ENCODE measurements at regions not wholly inside any gene's neighbourhood (a gene's known extent, or its start where the extent isn't known, plus 50 kb on each side); places are given as distances from the start of the nearest gene placed in this dataset.

- no peaks in the 10 kb centered on the region for H3K4me1 ChIP-seq (ENCODE audit: low read depth, poor library complexity, severe bottlenecking)
- no peaks in the 10 kb centered on the region for H3K27me3 ChIP-seq (ENCODE audit: insufficient read depth, low read depth)
- H3K36me3 ChIP-seq (ENCODE audit: insufficient read depth) = no peaks in the 10 kb centered on the region
- H3K4me3 ChIP-seq (IDR thresholded peaks at IDR 0.05; ENCODE audit: insufficient read depth, low read depth, low read length) = no peak overlapping the region
- no peak overlapping the region for H3K4me2 ChIP-seq
- H4K20me1 ChIP-seq (ENCODE audit: insufficient read depth) = no peaks in the 10 kb centered on the region
- H3K27ac ChIP-seq = no peak overlapping the region
- no peak overlapping the region for H2AFZ ChIP-seq (ENCODE audit: low read depth)
- TF ChIP-seq, protein P1, sequence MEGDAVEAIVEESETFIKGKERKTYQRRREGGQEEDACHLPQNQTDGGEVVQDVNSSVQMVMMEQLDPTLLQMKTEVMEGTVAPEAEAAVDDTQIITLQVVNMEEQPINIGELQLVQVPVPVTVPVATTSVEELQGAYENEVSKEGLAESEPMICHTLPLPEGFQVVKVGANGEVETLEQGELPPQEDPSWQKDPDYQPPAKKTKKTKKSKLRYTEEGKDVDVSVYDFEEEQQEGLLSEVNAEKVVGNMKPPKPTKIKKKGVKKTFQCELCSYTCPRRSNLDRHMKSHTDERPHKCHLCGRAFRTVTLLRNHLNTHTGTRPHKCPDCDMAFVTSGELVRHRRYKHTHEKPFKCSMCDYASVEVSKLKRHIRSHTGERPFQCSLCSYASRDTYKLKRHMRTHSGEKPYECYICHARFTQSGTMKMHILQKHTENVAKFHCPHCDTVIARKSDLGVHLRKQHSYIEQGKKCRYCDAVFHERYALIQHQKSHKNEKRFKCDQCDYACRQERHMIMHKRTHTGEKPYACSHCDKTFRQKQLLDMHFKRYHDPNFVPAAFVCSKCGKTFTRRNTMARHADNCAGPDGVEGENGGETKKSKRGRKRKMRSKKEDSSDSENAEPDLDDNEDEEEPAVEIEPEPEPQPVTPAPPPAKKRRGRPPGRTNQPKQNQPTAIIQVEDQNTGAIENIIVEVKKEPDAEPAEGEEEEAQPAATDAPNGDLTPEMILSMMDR (conservative IDR thresholded peaks at IDR 0.05; ENCODE audit: low read depth, low read length) = no peak
- H3K9ac ChIP-seq = no peak overlapping the region
- H3K79me2 ChIP-seq (ENCODE audit: insufficient read depth, low read depth) = no peaks in the 10 kb centered on the region
Observed at GRCh38 chrX:99077099-99077498, 1333.0 kb downstream of the PCDH19 start.

DNA sequence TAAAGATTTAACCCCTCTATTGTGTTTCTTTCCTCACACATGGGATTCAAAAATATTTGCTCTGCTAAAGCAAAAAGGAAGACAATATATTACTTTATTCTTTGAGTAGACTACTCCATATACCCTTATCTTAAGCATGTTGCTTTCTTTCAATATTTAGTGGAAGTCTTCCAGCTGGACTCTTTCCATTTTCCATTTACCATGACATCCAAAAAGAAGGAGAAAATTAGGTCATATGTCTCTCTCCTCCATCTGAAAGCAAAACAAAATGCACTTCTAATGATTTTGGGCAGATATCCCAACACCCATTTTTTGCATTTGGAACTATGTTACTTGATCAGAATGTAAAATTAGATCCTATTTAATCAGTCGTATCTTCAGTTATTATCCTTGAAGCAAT, 1336.5 kb downstream of the PCDH19 start:
- Histone ChIP-seq H2AFZ (ENCODE audit: low read depth) (no peak overlapping the region), H3K27me3 (ENCODE audit: insufficient read depth, low read depth) (no peaks in the 10 kb centered on the region), H3K4me1 (ENCODE audit: low read depth, poor library complexity, severe bottlenecking) (no peaks in the 10 kb centered on the region), H3K27ac (no peak overlapping the region), H3K4me2 (no peak overlapping the region), H3K79me2 (ENCODE audit: insufficient read depth, low read depth) (no peaks in the 10 kb centered on the region), H3K4me3 (IDR thresholded peaks at IDR 0.05; ENCODE audit: insufficient read depth, low read depth, low read length) (no peak overlapping the region), H3K36me3 (ENCODE audit: insufficient read depth) (no peaks in the 10 kb centered on the region), H3K9ac (no peak overlapping the region), H4K20me1 (ENCODE audit: insufficient read depth) (no peaks in the 10 kb centered on the region)
- TF ChIP-seq, protein P1 (conservative IDR thresholded peaks at IDR 0.05; ENCODE audit: low read depth, low read length) = no peak

- Histone ChIP-seq H3K4me2 (no peak overlapping the region), H3K4me3 (IDR thresholded peaks at IDR 0.05; ENCODE audit: insufficient read depth, low read depth, low read length) (no peak overlapping the region), H3K9ac (no peak overlapping the region), H3K79me2 (ENCODE audit: insufficient read depth, low read depth) (no peaks in the 10 kb centered on the region), H3K27ac (no peak overlapping the region), H3K27me3 (ENCODE audit: insufficient read depth, low read depth) (no peaks in the 10 kb centered on the region), H2AFZ (ENCODE audit: low read depth) (no peak overlapping the region), H3K4me1 (ENCODE audit: low read depth, poor library complexity, severe bottlenecking) (no peaks in the 10 kb centered on the region), H4K20me1 (ENCODE audit: insufficient read depth) (no peaks in the 10 kb centered on the region), H3K36me3 (ENCODE audit: insufficient read depth) (no peaks in the 10 kb centered on the region)
- TF ChIP-seq, protein P1 (conservative IDR thresholded peaks at IDR 0.05; ENCODE audit: low read depth, low read length) = no peak
Observed at GRCh38 chrX:99051639-99052038, 1358.4 kb downstream of the PCDH19 start.

GRCh38 chrX:99033226-99033901, 1376.7 kb downstream of the PCDH19 start:
- H2AFZ ChIP-seq (ENCODE audit: low read depth) = no peak overlapping the region
- H3K9ac ChIP-seq = no peak overlapping the region
- H3K27ac ChIP-seq = no peak overlapping the region
- no peaks in the 10 kb centered on the region for H3K36me3 ChIP-seq (ENCODE audit: insufficient read depth)
- no peaks in the 10 kb centered on the region for H4K20me1 ChIP-seq (ENCODE audit: insufficient read depth)
- H3K79me2 ChIP-seq (ENCODE audit: insufficient read depth, low read depth) = no peaks in the 10 kb centered on the region
- no peaks in the 10 kb centered on the region for H3K4me1 ChIP-seq (ENCODE audit: low read depth, poor library complexity, severe bottlenecking)
- TF ChIP-seq, protein P1 (conservative IDR thresholded peaks at IDR 0.05; ENCODE audit: low read depth, low read length) = no peak
- H3K4me2 ChIP-seq = no peak overlapping the region
- no peak overlapping the region for H3K4me3 ChIP-seq (IDR thresholded peaks at IDR 0.05; ENCODE audit: insufficient read depth, low read depth, low read length)
- no peaks in the 10 kb centered on the region for H3K27me3 ChIP-seq (ENCODE audit: insufficient read depth, low read depth)

All from KMS-11 (cell line).